ENCODE measurements at regions not wholly inside any gene's neighbourhood (a gene's known extent, or its start where the extent isn't known, plus 50 kb on each side); places are given as distances from the start of the nearest gene placed in this dataset.

DNA sequence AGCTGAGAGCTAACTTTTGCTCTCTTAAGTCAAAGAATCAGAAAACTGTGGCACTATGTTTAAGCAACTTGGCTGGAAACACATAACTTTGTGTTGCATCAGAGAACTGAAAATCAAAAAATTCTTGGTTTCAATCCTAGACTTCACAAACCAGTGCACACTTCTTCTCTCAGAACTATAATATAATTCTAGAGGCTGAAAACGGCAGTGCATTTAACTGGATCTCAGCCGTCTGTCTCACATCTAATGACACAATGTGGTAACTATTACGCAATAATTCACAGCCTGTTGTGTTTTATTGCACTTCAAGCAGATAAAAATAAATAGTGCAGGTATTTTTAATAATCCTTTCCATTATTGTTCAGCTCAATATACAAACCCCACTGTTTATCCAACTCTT is 260.6 kb upstream of the DIAPH2 start:
- no peak for DNase-seq (ENCODE audit: extremely low read depth, low read depth)
- TF ChIP-seq, protein P1, sequence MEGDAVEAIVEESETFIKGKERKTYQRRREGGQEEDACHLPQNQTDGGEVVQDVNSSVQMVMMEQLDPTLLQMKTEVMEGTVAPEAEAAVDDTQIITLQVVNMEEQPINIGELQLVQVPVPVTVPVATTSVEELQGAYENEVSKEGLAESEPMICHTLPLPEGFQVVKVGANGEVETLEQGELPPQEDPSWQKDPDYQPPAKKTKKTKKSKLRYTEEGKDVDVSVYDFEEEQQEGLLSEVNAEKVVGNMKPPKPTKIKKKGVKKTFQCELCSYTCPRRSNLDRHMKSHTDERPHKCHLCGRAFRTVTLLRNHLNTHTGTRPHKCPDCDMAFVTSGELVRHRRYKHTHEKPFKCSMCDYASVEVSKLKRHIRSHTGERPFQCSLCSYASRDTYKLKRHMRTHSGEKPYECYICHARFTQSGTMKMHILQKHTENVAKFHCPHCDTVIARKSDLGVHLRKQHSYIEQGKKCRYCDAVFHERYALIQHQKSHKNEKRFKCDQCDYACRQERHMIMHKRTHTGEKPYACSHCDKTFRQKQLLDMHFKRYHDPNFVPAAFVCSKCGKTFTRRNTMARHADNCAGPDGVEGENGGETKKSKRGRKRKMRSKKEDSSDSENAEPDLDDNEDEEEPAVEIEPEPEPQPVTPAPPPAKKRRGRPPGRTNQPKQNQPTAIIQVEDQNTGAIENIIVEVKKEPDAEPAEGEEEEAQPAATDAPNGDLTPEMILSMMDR (IDR thresholded peaks at IDR 0.05; ENCODE audit: low read depth, low read length): no peak

DNA sequence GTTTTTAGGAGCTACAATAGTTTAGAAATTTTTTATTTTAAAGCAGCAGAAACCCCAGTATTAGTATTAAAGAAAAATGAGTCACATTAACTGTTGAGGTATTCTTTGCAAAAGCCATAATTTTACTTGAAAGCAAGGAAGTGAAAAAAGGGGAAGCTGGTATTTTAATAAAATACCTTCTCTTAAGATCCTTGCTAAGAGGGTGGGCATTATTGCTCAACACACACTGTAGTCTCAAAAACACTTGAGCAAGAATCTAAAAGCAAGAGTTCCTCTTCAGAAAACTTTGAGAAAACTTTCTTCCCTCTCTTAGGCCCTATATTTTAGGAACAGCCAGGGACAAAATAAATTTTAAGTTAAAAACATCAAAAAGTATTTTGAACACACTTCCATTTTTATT is 259.4 kb upstream of the DIAPH2 start:
- DNase-seq (ENCODE audit: extremely low read depth, low read depth): no peak
- TF ChIP-seq, protein P1 (IDR thresholded peaks at IDR 0.05; ENCODE audit: low read depth, low read length): no peak

DNA sequence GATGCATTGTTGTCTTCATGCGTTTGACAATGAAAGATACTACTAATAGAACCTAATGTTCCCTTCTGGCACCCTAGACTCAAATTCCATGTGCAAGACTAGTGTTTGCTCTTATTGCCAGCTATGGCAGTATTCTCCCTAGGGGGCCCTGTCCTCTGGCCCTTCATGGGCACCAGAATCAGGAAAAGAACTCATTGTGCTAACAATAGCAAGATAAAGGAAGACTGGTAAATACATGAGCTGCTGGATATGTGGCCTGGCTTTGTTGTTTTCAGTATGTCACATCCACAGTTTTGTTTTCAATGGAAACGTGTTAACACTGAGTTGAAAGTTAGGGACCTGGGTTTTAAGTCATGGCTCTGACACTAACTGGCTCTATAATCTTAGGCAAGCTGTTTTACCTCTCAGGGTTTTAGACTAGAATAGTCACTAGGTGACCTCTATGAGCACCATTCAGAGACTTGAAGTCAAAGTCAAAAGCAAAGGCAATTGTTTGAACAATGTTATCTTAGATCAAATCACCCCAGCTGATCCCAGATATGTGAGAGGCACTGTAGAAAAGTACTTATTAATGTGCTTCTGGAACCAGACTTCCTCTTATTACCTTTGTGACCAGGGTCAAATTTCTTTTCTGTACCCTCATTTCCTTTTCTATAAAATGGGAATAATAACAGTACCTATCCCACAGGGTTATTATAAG is 253.7 kb upstream of the DIAPH2 start:
- TF ChIP-seq, protein P1 (IDR thresholded peaks at IDR 0.05; ENCODE audit: low read depth, low read length): no peak
- no peak for DNase-seq (ENCODE audit: extremely low read depth, low read depth)

DNA sequence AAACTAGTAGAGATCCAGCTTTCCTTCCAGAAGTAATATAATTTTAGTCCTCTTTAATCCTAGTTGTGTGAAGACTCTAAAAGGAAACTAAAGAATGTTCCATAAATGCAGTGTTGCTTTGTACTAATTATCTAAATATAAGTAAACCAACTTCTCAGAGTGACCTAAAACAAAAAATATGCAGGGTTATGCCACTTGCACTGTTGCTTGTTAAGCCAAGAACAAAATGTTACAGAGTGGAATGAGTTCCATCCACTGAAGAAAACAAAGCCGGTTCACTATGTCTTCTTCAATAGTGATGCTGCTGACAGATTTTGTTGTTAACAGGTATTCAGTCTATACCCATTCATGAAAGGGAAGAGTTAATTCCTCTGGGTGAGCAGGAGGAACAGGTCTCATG is 252.0 kb upstream of the DIAPH2 start:
- no peak for DNase-seq (ENCODE audit: extremely low read depth, low read depth)
- TF ChIP-seq, protein P1 (IDR thresholded peaks at IDR 0.05; ENCODE audit: low read depth, low read length): no peak

DNA sequence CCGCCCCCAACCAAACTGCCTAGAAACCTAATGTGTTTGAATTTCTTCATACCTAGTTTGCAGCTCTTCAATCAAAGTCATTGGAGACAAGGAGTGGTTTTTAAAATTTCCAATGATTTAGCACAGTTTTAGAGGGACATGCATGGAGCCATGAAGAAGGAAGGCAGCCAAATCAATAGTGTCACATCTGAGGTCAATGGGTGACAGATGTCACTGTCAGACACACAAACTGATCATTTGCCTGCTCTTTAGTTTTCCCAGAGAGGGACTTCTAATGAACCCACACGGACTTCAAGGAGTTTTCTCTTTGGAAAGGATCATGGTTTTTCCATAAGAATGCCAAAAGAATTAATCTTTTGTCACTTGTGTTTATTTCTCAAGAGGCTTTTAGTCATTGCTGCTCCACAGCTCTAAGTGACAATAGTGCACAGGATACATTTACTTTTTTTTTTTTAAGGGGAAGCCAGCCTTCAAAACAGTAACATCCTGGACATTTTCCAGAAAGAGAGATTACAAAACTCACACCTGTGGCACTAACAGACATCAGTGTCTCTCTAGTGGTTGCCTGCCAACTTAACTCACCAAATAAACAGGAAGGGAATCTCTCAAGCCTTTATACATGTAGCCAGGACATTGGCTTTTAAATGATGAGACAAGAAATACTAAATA is 251.1 kb upstream of the DIAPH2 start:
- no peak for DNase-seq (ENCODE audit: extremely low read depth, low read depth)
- TF ChIP-seq, protein P1 (IDR thresholded peaks at IDR 0.05; ENCODE audit: low read depth, low read length): no peak

DNA sequence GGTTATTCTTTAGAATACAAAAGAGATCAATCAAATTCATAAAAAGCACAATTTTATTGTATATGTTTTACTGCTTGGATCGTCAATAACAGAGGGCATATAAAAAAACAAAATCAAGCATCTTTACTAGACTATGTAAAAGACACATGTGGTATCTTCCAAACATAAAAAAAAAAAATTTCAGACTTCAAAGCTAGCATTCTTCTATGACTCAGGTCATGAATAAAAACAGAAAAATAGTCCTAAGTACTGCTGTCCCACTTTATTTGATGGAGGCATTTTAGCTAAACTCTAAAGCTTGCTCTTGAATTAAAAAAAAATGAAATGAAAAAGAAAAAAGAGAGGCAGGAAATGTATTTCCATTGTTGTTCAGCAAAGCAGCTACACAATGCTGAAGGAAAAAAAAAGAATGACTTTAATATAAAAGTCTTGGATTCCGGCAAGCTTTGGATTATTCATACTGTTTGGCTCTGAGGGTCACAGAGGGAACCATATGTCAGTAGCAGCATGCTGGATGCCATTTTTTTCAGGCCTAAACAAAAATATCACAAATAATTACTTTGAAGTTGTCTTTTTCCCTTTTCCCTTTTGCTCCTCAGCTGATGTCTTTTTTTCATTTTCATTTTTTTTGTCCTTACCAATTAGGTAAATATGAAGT is 249.1 kb upstream of the DIAPH2 start:
- TF ChIP-seq, protein P1 (IDR thresholded peaks at IDR 0.05; ENCODE audit: low read depth, low read length): no peak
- no peak for DNase-seq (ENCODE audit: extremely low read depth, low read depth)

DNA sequence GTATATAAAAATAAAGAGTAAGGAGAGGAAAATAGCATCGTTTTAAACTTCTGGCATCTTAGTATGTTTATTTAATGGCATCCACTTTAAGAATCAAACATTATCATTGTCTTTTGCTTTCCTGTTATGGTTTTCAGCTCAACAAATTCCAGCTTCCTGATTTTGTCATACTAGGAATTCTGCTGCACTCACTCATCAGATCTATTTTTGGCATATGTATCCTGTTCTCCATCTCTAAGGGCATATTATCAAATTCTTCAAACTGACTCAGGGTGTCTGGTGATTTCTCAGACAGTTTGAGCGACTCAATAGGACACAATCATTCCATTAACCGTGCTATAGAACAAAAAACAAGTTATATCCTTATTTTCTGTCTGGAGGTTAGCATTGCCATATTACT is 248.5 kb upstream of the DIAPH2 start:
- no peak for DNase-seq (ENCODE audit: extremely low read depth, low read depth)
- TF ChIP-seq, protein P1 (IDR thresholded peaks at IDR 0.05; ENCODE audit: low read depth, low read length): no peak

Data from AG09319 (cell line).